Hepatocyte (in vitro differentiated cells): ENCODE measurements at regions not wholly inside any gene's neighbourhood (a gene's known extent, or its start where the extent isn't known, plus 50 kb on each side); places are given as distances from the start of the nearest gene placed in this dataset.

ENCODE experiments used
- DNase-seq: peaks from one replicate; pipeline ENCODE4 v3.0.0-alpha.2; 2016; ENCODE audit warnings: low spot score
- H2AFZ ChIP-seq: fragments of 200-600 bp; sonication (generic); 2 replicates; pipeline ENCODE4 v1.6.0; 2016; ENCODE audit warnings: antibody characterized with exemption, mild to moderate bottlenecking
- H3K27ac ChIP-seq: fragments of 200-600 bp; sonication (generic); 2 replicates; pipeline ENCODE4 v1.5.1; 2016; ENCODE audit warnings: mild to moderate bottlenecking
- H3K27me3 ChIP-seq: fragments of 200-600 bp; sonication (generic); 2 replicates; pipeline ENCODE4 v1.6.1; 2016
- H3K36me3 ChIP-seq: fragments of 200-600 bp; sonication (generic); replicated peaks from 2 replicates; pipeline ENCODE4 v1.5.1; 2016; ENCODE audit warnings: low read depth; ENCODE audit not compliant: insufficient read depth
- H3K4me1 ChIP-seq: fragments of 200-600 bp; sonication (generic); 2 replicates; pipeline ENCODE4 v1.5.1; 2016; ENCODE audit warnings: mild to moderate bottlenecking, moderate library complexity; ENCODE audit not compliant: insufficient read depth
- H3K4me2 ChIP-seq: fragments of 200-600 bp; sonication (generic); 2 replicates; pipeline ENCODE4 v1.6.0; 2016
- H3K4me3 ChIP-seq: fragments of 200-600 bp; sonication (generic); 2 replicates; pipeline ENCODE4 v1.5.1; 2016; ENCODE audit warnings: mild to moderate bottlenecking
- H3K79me2 ChIP-seq: fragments of 200-600 bp; sonication (generic); 2 replicates; pipeline ENCODE4 v1.6.0; 2017; ENCODE audit warnings: mild to moderate bottlenecking
- H3K9me2 ChIP-seq: fragments of 200-600 bp; sonication (generic); replicated peaks from 2 replicates; pipeline ENCODE4 v1.6.0; 2017; ENCODE audit warnings: mild to moderate bottlenecking; ENCODE audit not compliant: insufficient read depth
- H3K9me3 ChIP-seq: fragments of 200-600 bp; sonication (generic); 2 replicates; pipeline ENCODE4 v1.5.1; 2016; ENCODE audit warnings: low read depth, mild to moderate bottlenecking
- H4K20me1 ChIP-seq: fragments of 200-600 bp; sonication (generic); 2 replicates; pipeline ENCODE4 v1.6.0; 2016; ENCODE audit warnings: mild to moderate bottlenecking; ENCODE audit not compliant: insufficient read depth, poor library complexity, severe bottlenecking
- CTCF ChIP-seq: fragments of 200-600 bp; sonication (generic); IDR thresholded peaks from 2 replicates; pipeline ENCODE4 v1.5.1; 2016; ENCODE audit warnings: antibody characterized with exemption, mild to moderate bottlenecking; ENCODE audit not compliant: poor library complexity
- EZH2 ChIP-seq: fragments of 200-600 bp; sonication (generic); IDR thresholded peaks from 2 replicates; pipeline ENCODE4 v1.6.1; 2016; ENCODE audit warnings: antibody characterized with exemption, mild to moderate bottlenecking, borderline replicate concordance
- EZH2phosphoT487 ChIP-seq: fragments of 200-600 bp; sonication (generic); IDR thresholded peaks from one replicate; pipeline ENCODE4 v1.6.1; 2018; ENCODE audit warnings: antibody characterized with exemption, mild to moderate bottlenecking, low read depth, moderate library complexity; ENCODE audit not compliant: unreplicated experiment, severe bottlenecking
- WGBS: methylation state at CpG from one replicate; pipeline ENCODE4 v1.1.6; 2016; ENCODE audit warnings: low lambda C conversion rate; ENCODE audit errors: missing lambda C conversion rate; 5-methylcytosine and 5-hydroxymethylcytosine counted together

GRCh38 chrX:125505207-125505606 lies 185.5 kb downstream of the TEX13C start:
- Histone ChIP-seq H3K4me1 (no peaks in the 10 kb centered on the region), H3K79me2 (no peaks in the 10 kb centered on the region), H3K4me3 (no peak overlapping the region), H3K27me3 (no peaks in the 10 kb centered on the region), H2AFZ (no peak overlapping the region), H3K9me2 (no peaks in the 10 kb centered on the region), H3K27ac (no peak overlapping the region), H3K9me3 (no peaks in the 10 kb centered on the region), H3K4me2 (no peak overlapping the region), H4K20me1 (no peaks in the 10 kb centered on the region), H3K36me3 (no peaks in the 10 kb centered on the region)
- TF ChIP-seq CTCF: no peak
- TF ChIP-seq EZH2phosphoT487: no peak
- TF ChIP-seq EZH2: no peak
- 89% methylated on average over 2 of the region's 2 CpGs for WGBS
- DNase-seq: no peak

- Histone ChIP-seq H3K9me2 (no peaks in the 10 kb centered on the region), H3K4me2 (no peak overlapping the region), H3K27me3 (no peaks in the 10 kb centered on the region), H3K4me1 (no peaks in the 10 kb centered on the region), H3K9me3 (no peaks in the 10 kb centered on the region), H3K79me2 (no peaks in the 10 kb centered on the region), H3K36me3 (no peaks in the 10 kb centered on the region), H3K4me3 (no peak overlapping the region), H4K20me1 (no peaks in the 10 kb centered on the region), H2AFZ (no peak overlapping the region), H3K27ac (no peak overlapping the region)
- DNase-seq: no peak
- TF ChIP-seq EZH2phosphoT487 (no peak), EZH2 (no peak), CTCF (no peak)
- WGBS: 76% methylated on average over 1 of the region's 1 CpG
Measured at GRCh38 chrX:125507119-125507518, 187.4 kb downstream of the TEX13C start.

GRCh38 chrX:125520029-125520428 lies 200.4 kb downstream of the TEX13C start:
- no peaks in the 10 kb centered on the region for H3K79me2 ChIP-seq
- WGBS: 78% methylated on average over 1 of the region's 1 CpG
- TF ChIP-seq CTCF (no peak), EZH2phosphoT487 (no peak), EZH2 (no peak)

GRCh38 chrX:125522752-125523151 lies 203.1 kb downstream of the TEX13C start:
- H3K9me2 ChIP-seq: no peaks in the 10 kb centered on the region
- TF ChIP-seq CTCF: no peak
- H4K20me1 ChIP-seq: no peaks in the 10 kb centered on the region
- no peak overlapping the region for H3K4me3 ChIP-seq
- H3K27ac ChIP-seq: no peak overlapping the region
- H3K4me2 ChIP-seq: no peak overlapping the region
- no peaks in the 10 kb centered on the region for H3K36me3 ChIP-seq
- WGBS: 61% methylated on average over 2 of the region's 2 CpGs
- H3K9me3 ChIP-seq: no peaks in the 10 kb centered on the region
- no peak for DNase-seq
- no peaks in the 10 kb centered on the region for H3K79me2 ChIP-seq
- no peaks in the 10 kb centered on the region for H3K27me3 ChIP-seq
- no peak overlapping the region for H2AFZ ChIP-seq
- H3K4me1 ChIP-seq: no peaks in the 10 kb centered on the region

More at GRCh38 chrX:125520029-125520428, 200.4 kb downstream of the TEX13C start:
- H4K20me1 ChIP-seq: no peaks in the 10 kb centered on the region
- no peaks in the 10 kb centered on the region for H3K9me2 ChIP-seq
- H3K27ac ChIP-seq: no peak overlapping the region
- H3K27me3 ChIP-seq: no peaks in the 10 kb centered on the region
- no peaks in the 10 kb centered on the region for H3K36me3 ChIP-seq
- no peak overlapping the region for H3K4me3 ChIP-seq
- no peaks in the 10 kb centered on the region for H3K9me3 ChIP-seq
- H3K4me2 ChIP-seq: no peak overlapping the region
- DNase-seq: no peak
- no peaks in the 10 kb centered on the region for H3K4me1 ChIP-seq
- no peak overlapping the region for H2AFZ ChIP-seq
